Large intestine (tissue), 3 donors: ENCODE measurements at regions not wholly inside any gene's neighbourhood (a gene's known extent, or its start where the extent isn't known, plus 50 kb on each side); places are given as distances from the start of the nearest gene placed in this dataset.
"Not testable (repeated sequence)": the region's sequence is repeated elsewhere in the genome, so short reads cannot be mapped to it uniquely, and the experiment has no call there.

Source experiments
- DNase-seq, 2 donors: peaks; one replicate each; pipeline versions ENCODE4 v3.0.0 to v3.0.0-alpha.2; 2013
- H3K27ac ChIP-seq: one replicate; pipeline ENCODE4 v1.5.1; 2013; ENCODE audit warnings: low read length
- H3K27me3 ChIP-seq: 2 replicates; pipeline ENCODE4 v1.6.1; 2013; ENCODE audit warnings: low read length; ENCODE audit not compliant: control insufficient read depth, insufficient read depth
- H3K36me3 ChIP-seq: 2 replicates; pipeline ENCODE4 v1.6.1; 2013; ENCODE audit warnings: low read length; ENCODE audit not compliant: control insufficient read depth, insufficient read depth
- H3K4me1 ChIP-seq: one replicate; pipeline ENCODE4 v1.6.1; 2013; ENCODE audit warnings: low read length; ENCODE audit not compliant: control insufficient read depth, insufficient read depth
- H3K4me3 ChIP-seq: one replicate; pipeline ENCODE4 v1.5.1; 2013; ENCODE audit warnings: low read length
- H3K9me3 ChIP-seq: one replicate; pipeline ENCODE4 v1.6.1; 2013; ENCODE audit warnings: mild to moderate bottlenecking, low read depth, low read length, moderate library complexity; ENCODE audit not compliant: control insufficient read depth
- WGBS: methylation state at CpG from one replicate; pipeline ENCODE4 v1.1.5; 2013; ENCODE audit warnings: low lambda C conversion rate; ENCODE audit not compliant: insufficient coverage; 5-methylcytosine and 5-hydroxymethylcytosine counted together

GRCh38 chr2:37771600-37772088 lies 100.2 kb upstream of the CDC42EP3 start:
- Histone ChIP-seq H3K9me3 (no peaks in the 10 kb centered on the region), H3K4me1 (no peaks in the 10 kb centered on the region), H3K27me3 (no peaks in the 10 kb centered on the region), H3K27ac (no peak overlapping the region), H3K36me3 (no peaks in the 10 kb centered on the region), H3K4me3 (no peak overlapping the region)
- no peak for DNase-seq
- no CpG with 5 or more reads among the region's 3 CpGs for WGBS

GRCh38 chr2:37773371-37774130 lies 102.1 kb upstream of the CDC42EP3 start:
- H3K4me3 ChIP-seq, result no peak overlapping the region
- no peaks in the 10 kb centered on the region for H3K36me3 ChIP-seq
- no CpG with 5 or more reads among the region's 8 CpGs for WGBS
- H3K27ac ChIP-seq, result no peak overlapping the region
- no peaks in the 10 kb centered on the region for H3K9me3 ChIP-seq
- H3K27me3 ChIP-seq, result no peaks in the 10 kb centered on the region
- DNase-seq, result peak; percentile 16 to 23
- H3K4me1 ChIP-seq, result no peaks in the 10 kb centered on the region

- H3K9me3 ChIP-seq, DNase-seq, H3K27me3 ChIP-seq, H3K36me3 ChIP-seq, H3K27ac ChIP-seq, H3K4me3 ChIP-seq, H3K4me1 ChIP-seq: not testable (repeated sequence)
- 100% methylated on average over 1 of the region's 6 CpGs for WGBS
Measured at GRCh38 chr2:37774171-37774944, 102.9 kb upstream of the CDC42EP3 start.

GRCh38 chr2:37774976-37775907 lies 103.8 kb upstream of the CDC42EP3 start:
- Histone ChIP-seq H3K27me3 (no peaks in the 10 kb centered on the region), H3K9me3 (no peaks in the 10 kb centered on the region), H3K4me3 (no peak overlapping the region), H3K36me3 (no peaks in the 10 kb centered on the region), H3K27ac (no peak overlapping the region), H3K4me1 (no peaks in the 10 kb centered on the region)
- no peak for DNase-seq
- WGBS, result no CpG with 5 or more reads among the region's 9 CpGs

- Histone ChIP-seq H3K36me3 (no peaks in the 10 kb centered on the region), H3K4me3 (no peak overlapping the region), H3K4me1 (no peaks in the 10 kb centered on the region), H3K9me3 (no peaks in the 10 kb centered on the region), H3K27ac (no peak overlapping the region), H3K27me3 (no peaks in the 10 kb centered on the region)
- WGBS, result no CpG with 5 or more reads among the region's 3 CpGs
- peak in 1 of 2 donors; percentile 14 for DNase-seq
Measured at GRCh38 chr2:37775908-37776250, 104.4 kb upstream of the CDC42EP3 start.

- no peak for DNase-seq
- Histone ChIP-seq H3K27ac (no peak overlapping the region), H3K27me3 (no peaks in the 10 kb centered on the region), H3K36me3 (no peaks in the 10 kb centered on the region), H3K4me3 (no peak overlapping the region), H3K9me3 (no peaks in the 10 kb centered on the region), H3K4me1 (no peaks in the 10 kb centered on the region)
- no CpG with 5 or more reads among the region's 3 CpGs for WGBS
Measured at GRCh38 chr2:37776487-37776886, 105.0 kb upstream of the CDC42EP3 start.

- no peaks in the 10 kb centered on the region for H3K4me1 ChIP-seq
- no peak overlapping the region for H3K27ac ChIP-seq
Measured at GRCh38 chr2:37779139-37779538, 107.7 kb upstream of the CDC42EP3 start.

GRCh38 chr2:37779611-37780386 lies 108.4 kb upstream of the CDC42EP3 start:
- no CpG with 5 or more reads among the region's 2 CpGs for WGBS
- no peaks in the 10 kb centered on the region for H3K4me1 ChIP-seq
- no peak overlapping the region for H3K27ac ChIP-seq
- H3K4me3 ChIP-seq, result no peak overlapping the region
- no peaks in the 10 kb centered on the region for H3K27me3 ChIP-seq
- no peak for DNase-seq
- no peaks in the 10 kb centered on the region for H3K36me3 ChIP-seq
- no peaks in the 10 kb centered on the region for H3K9me3 ChIP-seq

More at GRCh38 chr2:37779139-37779538, 107.7 kb upstream of the CDC42EP3 start:
- WGBS, result 0% methylated on average over 2 of the region's 5 CpGs
- no peaks in the 10 kb centered on the region for H3K27me3 ChIP-seq
- H3K36me3 ChIP-seq, result no peaks in the 10 kb centered on the region
- H3K4me3 ChIP-seq, result no peak overlapping the region
- peak in 1 of 2 donors; percentile 9 for DNase-seq
- H3K9me3 ChIP-seq, result no peaks in the 10 kb centered on the region

- no peaks in the 10 kb centered on the region for H3K4me1 ChIP-seq
- no peak for DNase-seq
- no peaks in the 10 kb centered on the region for H3K9me3 ChIP-seq
- H3K27ac ChIP-seq, result no peak overlapping the region
- H3K4me3 ChIP-seq, result no peak overlapping the region
- no CpG with 5 or more reads among the region's 2 CpGs for WGBS
- no peaks in the 10 kb centered on the region for H3K27me3 ChIP-seq
- no peaks in the 10 kb centered on the region for H3K36me3 ChIP-seq
Measured at GRCh38 chr2:37780387-37780676, 108.9 kb upstream of the CDC42EP3 start.
